Caco-2 (cell line): ENCODE measurements at regions not wholly inside any gene's neighbourhood (a gene's known extent, or its start where the extent isn't known, plus 50 kb on each side); places are given as distances from the start of the nearest gene placed in this dataset.
"Not testable (repeated sequence)": the region's sequence is repeated elsewhere in the genome, so short reads cannot be mapped to it uniquely, and the experiment has no call there.

Source experiments
- BruUV-seq: library from RNA; stranded (reverse); fragments of 400-500 nt; replicated peaks from 2 replicates; lab custom pipeline; 2021; lab: Mats Ljungman, UMichigan
- CTCF ChIA-PET: fragments of 300-600 bp; sonication (Branson Sonifier 250); formaldehyde crosslinking; loops from one replicate; lab custom pipeline; 2022; ENCODE audit warnings: antibody characterized with exemption; lab: Charles Lee
- POLR2A ChIA-PET: fragments of 300-600 bp; sonication (Branson Sonifier 250); formaldehyde crosslinking; loops from one replicate; lab custom pipeline; 2022; ENCODE audit warnings: antibody characterized with exemption; lab: Charles Lee
- DNase-seq, 2 experiments: peaks; one replicate each; pipeline versions ENCODE4 v3.0.0 to v3.0.0-alpha.2; 2020 to 2022
- H3K27me3 ChIP-seq: replicated peaks from 2 replicates; pipeline ENCODE4 v1.6.0; 2011; ENCODE audit warnings: low read length; ENCODE audit not compliant: control insufficient read depth, insufficient read depth
- H3K36me3 ChIP-seq: 2 replicates; pipeline ENCODE4 v1.5.1; 2011; ENCODE audit warnings: low read length; ENCODE audit not compliant: control insufficient read depth, insufficient read depth
- H3K4me1 ChIP-seq: fragments of 250-450 bp; sonication (Bioruptor Pico); 2 replicates; pipeline ENCODE4 v1.5.1; 2020; ENCODE audit warnings: mild to moderate bottlenecking
- H3K4me3 ChIP-seq: 2 replicates; pipeline ENCODE4 v1.5.1; 2011; ENCODE audit warnings: low read depth, mild to moderate bottlenecking, control low read depth, low read length
- H3K9me3 ChIP-seq: fragments of 250-450 bp; sonication (Bioruptor Pico); 2 replicates; pipeline ENCODE4 v1.5.1; 2020; ENCODE audit warnings: mild to moderate bottlenecking, moderate library complexity
- H3K27ac Mint-ChIP-seq: one replicate; pipeline ENCODE4 v1.8.0; 2022; ENCODE audit warnings: mixed read lengths; ENCODE audit not compliant: unreplicated experiment
- H3K27me3 Mint-ChIP-seq: one replicate; pipeline ENCODE4 v1.8.0; 2022; ENCODE audit warnings: mixed read lengths; ENCODE audit not compliant: insufficient read depth, unreplicated experiment
- H3K36me3 Mint-ChIP-seq: one replicate; pipeline ENCODE4 v1.8.0; 2022; ENCODE audit warnings: mild to moderate bottlenecking, mixed read lengths; ENCODE audit not compliant: insufficient read depth, unreplicated experiment
- H3K4me1 Mint-ChIP-seq: one replicate; pipeline ENCODE4 v1.8.0; 2022; ENCODE audit warnings: low read depth, mixed read lengths; ENCODE audit not compliant: unreplicated experiment
- H3K4me3 Mint-ChIP-seq: one replicate; pipeline ENCODE4 v1.8.0; 2022; ENCODE audit warnings: mild to moderate bottlenecking, moderate library complexity, mixed read lengths; ENCODE audit not compliant: unreplicated experiment
- H3K9me3 Mint-ChIP-seq: one replicate; pipeline ENCODE4 v1.8.0; 2022; ENCODE audit warnings: mixed read lengths; ENCODE audit not compliant: unreplicated experiment
- intact Hi-C: fragments of 100-400 bp; cut with micrococcal nuclease; formaldehyde crosslinking; loops from one replicate; pipeline ENCODE4 v1.10.0; 2022; ENCODE audit not compliant: unreplicated experiment
- TF ChIP-seq, protein P1 (sequence below), 2 experiments: fragments of 200-600 bp in 1 of 2; IDR thresholded peaks; 1 replicate in 1 of 2; 2 replicates in 1 of 2; pipeline versions ENCODE4 v1.5.1 to v1.8.0; 2011 to 2022; ENCODE audit warnings: antibody characterized with exemption in 1 of 2, control low read depth in 1 of 2, inconsistent platforms in 1 of 2, low read depth in 1 of 2, low read length in 1 of 2, mild to moderate bottlenecking in 1 of 2, moderate library complexity in 1 of 2; ENCODE audit not compliant: insufficient read depth in 1 of 2, severe bottlenecking in 1 of 2, unreplicated experiment in 1 of 2

DNA sequence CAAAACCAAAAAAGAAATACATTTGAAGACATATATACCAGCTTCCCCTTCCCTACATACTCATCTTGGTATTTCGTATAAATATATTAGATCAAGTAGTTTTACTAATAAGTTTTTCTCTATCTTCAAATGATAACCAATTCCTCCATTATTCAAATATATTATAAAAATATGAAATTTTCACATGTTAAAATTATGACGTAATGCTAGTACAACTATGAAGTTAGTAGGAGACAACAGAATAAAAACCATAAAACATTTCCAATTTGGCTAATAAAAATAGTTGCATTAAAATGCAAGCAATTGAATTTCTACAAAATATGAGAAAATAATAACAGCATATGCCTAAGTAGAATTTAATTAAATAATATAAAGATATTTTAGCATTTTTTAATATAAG, 501.8 kb upstream of the SLITRK5 start:
- ChIA-PET POLR2A (no interaction called here), CTCF (no interaction called here)
- H3K4me1 Mint-ChIP-seq: no peaks in the 10 kb centered on the region
- no peak overlapping the region for H3K4me3 Mint-ChIP-seq
- no peak overlapping the region for H3K27ac Mint-ChIP-seq
- TF ChIP-seq, protein P1, sequence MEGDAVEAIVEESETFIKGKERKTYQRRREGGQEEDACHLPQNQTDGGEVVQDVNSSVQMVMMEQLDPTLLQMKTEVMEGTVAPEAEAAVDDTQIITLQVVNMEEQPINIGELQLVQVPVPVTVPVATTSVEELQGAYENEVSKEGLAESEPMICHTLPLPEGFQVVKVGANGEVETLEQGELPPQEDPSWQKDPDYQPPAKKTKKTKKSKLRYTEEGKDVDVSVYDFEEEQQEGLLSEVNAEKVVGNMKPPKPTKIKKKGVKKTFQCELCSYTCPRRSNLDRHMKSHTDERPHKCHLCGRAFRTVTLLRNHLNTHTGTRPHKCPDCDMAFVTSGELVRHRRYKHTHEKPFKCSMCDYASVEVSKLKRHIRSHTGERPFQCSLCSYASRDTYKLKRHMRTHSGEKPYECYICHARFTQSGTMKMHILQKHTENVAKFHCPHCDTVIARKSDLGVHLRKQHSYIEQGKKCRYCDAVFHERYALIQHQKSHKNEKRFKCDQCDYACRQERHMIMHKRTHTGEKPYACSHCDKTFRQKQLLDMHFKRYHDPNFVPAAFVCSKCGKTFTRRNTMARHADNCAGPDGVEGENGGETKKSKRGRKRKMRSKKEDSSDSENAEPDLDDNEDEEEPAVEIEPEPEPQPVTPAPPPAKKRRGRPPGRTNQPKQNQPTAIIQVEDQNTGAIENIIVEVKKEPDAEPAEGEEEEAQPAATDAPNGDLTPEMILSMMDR (IDR thresholded peaks at IDR 0.05; ENCODE audit: insufficient read depth in 1 of 2, low read depth in 1 of 2, low read length in 1 of 2, severe bottlenecking in 1 of 2, unreplicated experiment in 1 of 2): no peak
- Histone ChIP-seq H3K4me1 (no peaks in the 10 kb centered on the region), H3K9me3 (no peaks in the 10 kb centered on the region), H3K4me3 (no peak overlapping the region), H3K36me3 (no peaks in the 10 kb centered on the region), H3K27me3 (no peaks in the 10 kb centered on the region)
- no TSS peak for BruUV-seq
- intact Hi-C loops: no loop called here
- no peak for DNase-seq
- H3K9me3 Mint-ChIP-seq: no peaks in the 10 kb centered on the region
- H3K27me3 Mint-ChIP-seq: no peaks in the 10 kb centered on the region
- H3K36me3 Mint-ChIP-seq: no peaks in the 10 kb centered on the region

DNA sequence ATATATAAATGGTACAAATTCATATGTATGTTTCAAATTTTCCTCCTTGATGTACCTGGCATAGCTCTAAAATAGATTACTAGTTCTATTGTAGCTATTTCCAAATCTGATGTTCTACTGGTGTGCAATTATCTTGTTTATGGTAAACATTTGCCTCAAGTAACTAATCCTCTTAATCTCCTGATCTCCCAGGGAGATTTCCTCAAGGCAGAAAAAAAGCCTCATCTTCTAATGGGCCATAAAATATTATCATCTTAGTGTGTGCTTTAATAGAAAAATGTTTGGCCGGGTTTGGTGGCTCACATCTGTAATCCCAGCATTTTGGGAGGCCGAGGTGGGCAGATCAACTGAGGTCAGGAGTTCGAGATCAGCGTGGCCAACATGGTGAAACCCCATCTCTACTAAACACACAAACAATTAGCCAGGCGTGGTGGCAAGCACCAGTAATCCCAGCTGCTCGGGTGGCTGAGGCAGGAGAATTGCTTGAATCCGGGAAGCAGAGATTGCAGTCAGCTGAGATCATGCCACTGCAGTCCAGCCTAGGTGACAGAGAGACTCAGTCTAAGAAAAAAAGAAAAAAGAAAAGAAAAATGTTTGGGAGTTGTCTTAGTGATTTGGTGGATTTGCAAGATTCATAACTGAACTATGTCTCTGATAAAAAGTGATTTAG, 498.9 kb upstream of the SLITRK5 start:
- intact Hi-C loops: no loop called here
- Histone ChIP-seq H3K4me3 (no peak overlapping the region), H3K27me3 (no peaks in the 10 kb centered on the region), H3K9me3 (no peaks in the 10 kb centered on the region), H3K36me3 (no peaks in the 10 kb centered on the region), H3K4me1 (no peaks in the 10 kb centered on the region)
- no peaks in the 10 kb centered on the region for H3K4me1 Mint-ChIP-seq
- ChIA-PET POLR2A (no interaction called here), CTCF (no interaction called here)
- TF ChIP-seq, protein P1 (IDR thresholded peaks at IDR 0.05; ENCODE audit: insufficient read depth in 1 of 2, low read depth in 1 of 2, low read length in 1 of 2, severe bottlenecking in 1 of 2, unreplicated experiment in 1 of 2): no peak
- no peaks in the 10 kb centered on the region for H3K27me3 Mint-ChIP-seq
- H3K4me3 Mint-ChIP-seq: no peak overlapping the region
- H3K36me3 Mint-ChIP-seq: no peaks in the 10 kb centered on the region
- DNase-seq: no peak
- H3K27ac Mint-ChIP-seq: no peak overlapping the region
- no peaks in the 10 kb centered on the region for H3K9me3 Mint-ChIP-seq
- BruUV-seq: no TSS peak

DNA sequence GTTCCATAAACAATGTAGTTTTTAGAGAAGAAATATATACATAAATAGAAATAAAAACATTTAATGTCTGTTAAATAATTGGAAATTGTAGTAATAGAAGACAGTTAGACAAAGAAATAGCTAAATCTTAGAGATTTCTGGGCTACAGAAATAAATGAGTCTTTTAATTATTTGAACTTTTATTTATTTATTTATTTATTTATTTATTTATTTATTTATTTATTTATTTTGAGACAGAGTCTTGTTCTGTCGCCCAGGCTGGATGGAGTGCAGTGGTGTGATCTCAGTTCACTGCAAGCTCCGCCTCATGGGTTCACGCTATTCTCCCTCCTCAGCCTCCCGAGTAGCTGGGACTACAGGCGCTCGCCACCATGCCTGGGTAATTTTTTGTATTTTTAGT, 486.0 kb upstream of the SLITRK5 start:
- H3K4me1 ChIP-seq, intact Hi-C loops, CTCF ChIA-PET, POLR2A ChIA-PET, H3K36me3 ChIP-seq, H3K4me3 ChIP-seq, DNase-seq, H3K9me3 ChIP-seq, H3K36me3 Mint-ChIP-seq, H3K4me1 Mint-ChIP-seq, BruUV-seq, H3K27me3 Mint-ChIP-seq, H3K4me3 Mint-ChIP-seq, H3K27ac Mint-ChIP-seq, H3K9me3 Mint-ChIP-seq, H3K27me3 ChIP-seq: not testable (repeated sequence)

DNA sequence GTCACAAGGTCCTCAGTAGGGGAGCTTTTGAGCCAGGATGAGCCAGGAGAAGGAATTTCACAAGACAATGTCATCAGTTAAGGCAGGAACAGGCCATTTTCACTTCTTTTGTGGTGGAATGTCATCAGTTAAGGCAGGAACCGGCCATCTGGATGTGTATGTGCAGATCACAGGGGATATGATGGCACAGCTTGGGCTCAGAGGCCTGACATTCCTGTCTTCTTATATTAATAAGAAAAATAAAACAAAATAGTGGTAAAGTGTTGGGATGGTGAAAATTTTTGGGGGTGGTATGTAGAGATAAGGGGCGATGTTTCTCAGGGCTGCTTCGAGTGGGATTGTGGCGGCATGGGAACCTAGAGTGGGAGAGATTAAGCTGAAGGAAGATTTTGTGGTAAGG, 484.5 kb upstream of the SLITRK5 start:
- H3K36me3 ChIP-seq, BruUV-seq, H3K4me1 Mint-ChIP-seq, H3K36me3 Mint-ChIP-seq, H3K27me3 ChIP-seq, H3K27ac Mint-ChIP-seq, H3K9me3 ChIP-seq, CTCF ChIA-PET, H3K9me3 Mint-ChIP-seq, POLR2A ChIA-PET, intact Hi-C loops, H3K4me3 ChIP-seq, H3K4me1 ChIP-seq, DNase-seq, H3K27me3 Mint-ChIP-seq, H3K4me3 Mint-ChIP-seq: not testable (repeated sequence)

DNA sequence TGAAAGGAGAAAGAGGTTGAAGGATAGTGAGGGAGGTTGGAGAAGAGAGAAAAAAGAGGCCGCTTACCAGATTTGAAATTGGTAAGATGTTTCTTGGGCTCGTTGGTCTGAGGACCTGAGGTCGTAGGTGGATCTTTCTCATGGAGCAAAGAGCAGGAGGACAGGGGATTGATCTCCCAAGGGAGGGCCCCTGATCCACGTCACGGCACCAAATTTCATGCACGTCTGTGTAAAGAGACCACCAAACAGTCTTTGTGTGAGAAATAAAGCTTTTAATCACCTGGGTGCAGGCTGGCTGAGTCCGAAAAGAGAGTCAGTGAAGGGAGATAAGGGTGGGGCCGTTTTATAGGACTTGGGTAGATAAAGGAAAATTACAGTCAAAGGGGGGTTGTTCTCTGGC, 479.7 kb upstream of the SLITRK5 start:
- H3K27me3 ChIP-seq, H3K27ac Mint-ChIP-seq, H3K36me3 ChIP-seq, BruUV-seq, CTCF ChIA-PET, H3K36me3 Mint-ChIP-seq, DNase-seq, H3K9me3 Mint-ChIP-seq, H3K4me1 ChIP-seq, POLR2A ChIA-PET, intact Hi-C loops, H3K27me3 Mint-ChIP-seq, H3K9me3 ChIP-seq, H3K4me3 Mint-ChIP-seq, H3K4me3 ChIP-seq, H3K4me1 Mint-ChIP-seq: not testable (repeated sequence)
